ENCODE measurements at regions not wholly inside any gene's neighbourhood (a gene's known extent, or its start where the extent isn't known, plus 50 kb on each side); places are given as distances from the start of the nearest gene placed in this dataset.

DNA sequence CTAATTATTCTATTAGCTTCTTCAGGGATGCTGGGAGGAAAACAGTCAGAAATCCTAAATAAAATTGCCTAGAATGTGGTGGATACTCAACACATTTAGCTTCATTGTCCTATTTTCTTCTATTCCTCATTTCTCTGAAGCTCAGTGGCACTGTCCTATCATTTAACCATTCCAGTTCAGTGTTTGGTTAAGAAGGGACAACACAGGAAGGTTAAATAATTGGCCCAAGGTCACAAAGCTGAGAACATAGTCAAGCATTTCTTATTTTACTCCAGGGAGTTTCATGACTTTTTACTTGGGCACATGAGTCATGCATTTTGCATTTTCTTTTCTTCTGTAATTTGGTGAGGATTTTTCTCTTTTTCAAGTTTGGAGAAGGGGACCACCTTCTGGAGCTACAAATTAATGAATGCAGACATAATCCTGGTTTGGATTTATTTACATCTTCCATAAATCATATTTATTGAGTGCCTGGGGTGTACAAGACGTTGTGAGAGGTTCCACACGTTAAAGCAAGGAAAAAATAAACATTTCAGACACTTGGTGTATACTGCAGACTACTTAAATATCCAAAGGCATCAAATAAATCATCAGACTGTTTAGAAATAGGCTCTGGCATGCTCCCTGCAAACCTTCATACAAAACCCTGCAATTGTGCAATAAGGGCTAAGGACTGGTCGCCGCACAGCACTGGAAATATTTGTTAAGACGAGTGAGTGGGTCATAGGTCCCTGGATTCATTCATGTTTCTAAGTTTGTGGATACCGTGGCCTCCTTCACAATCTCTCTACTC, 263.9 kb downstream of the MAF start:
- no peak overlapping the region for H3K27ac Mint-ChIP-seq
- no peaks in the 10 kb centered on the region; the same call in 1 of the 2 replicates for H3K27me3 Mint-ChIP-seq (ENCODE audit: insufficient read depth)
- TF ChIP-seq, protein P1, sequence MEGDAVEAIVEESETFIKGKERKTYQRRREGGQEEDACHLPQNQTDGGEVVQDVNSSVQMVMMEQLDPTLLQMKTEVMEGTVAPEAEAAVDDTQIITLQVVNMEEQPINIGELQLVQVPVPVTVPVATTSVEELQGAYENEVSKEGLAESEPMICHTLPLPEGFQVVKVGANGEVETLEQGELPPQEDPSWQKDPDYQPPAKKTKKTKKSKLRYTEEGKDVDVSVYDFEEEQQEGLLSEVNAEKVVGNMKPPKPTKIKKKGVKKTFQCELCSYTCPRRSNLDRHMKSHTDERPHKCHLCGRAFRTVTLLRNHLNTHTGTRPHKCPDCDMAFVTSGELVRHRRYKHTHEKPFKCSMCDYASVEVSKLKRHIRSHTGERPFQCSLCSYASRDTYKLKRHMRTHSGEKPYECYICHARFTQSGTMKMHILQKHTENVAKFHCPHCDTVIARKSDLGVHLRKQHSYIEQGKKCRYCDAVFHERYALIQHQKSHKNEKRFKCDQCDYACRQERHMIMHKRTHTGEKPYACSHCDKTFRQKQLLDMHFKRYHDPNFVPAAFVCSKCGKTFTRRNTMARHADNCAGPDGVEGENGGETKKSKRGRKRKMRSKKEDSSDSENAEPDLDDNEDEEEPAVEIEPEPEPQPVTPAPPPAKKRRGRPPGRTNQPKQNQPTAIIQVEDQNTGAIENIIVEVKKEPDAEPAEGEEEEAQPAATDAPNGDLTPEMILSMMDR (IDR thresholded peaks at IDR 0.05): no peak
- DNase-seq: no peak
- no peaks in the 10 kb centered on the region for H3K4me1 Mint-ChIP-seq (ENCODE audit: low read depth)
- H3K36me3 Mint-ChIP-seq (ENCODE audit: low read depth): peaks cover 7% of the 10 kb centered on the region; the same call in 1 of the 2 replicates
- peaks cover 85% of the 10 kb centered on the region for H3K9me3 Mint-ChIP-seq
- no peak overlapping the region for H3K4me3 Mint-ChIP-seq

DNA sequence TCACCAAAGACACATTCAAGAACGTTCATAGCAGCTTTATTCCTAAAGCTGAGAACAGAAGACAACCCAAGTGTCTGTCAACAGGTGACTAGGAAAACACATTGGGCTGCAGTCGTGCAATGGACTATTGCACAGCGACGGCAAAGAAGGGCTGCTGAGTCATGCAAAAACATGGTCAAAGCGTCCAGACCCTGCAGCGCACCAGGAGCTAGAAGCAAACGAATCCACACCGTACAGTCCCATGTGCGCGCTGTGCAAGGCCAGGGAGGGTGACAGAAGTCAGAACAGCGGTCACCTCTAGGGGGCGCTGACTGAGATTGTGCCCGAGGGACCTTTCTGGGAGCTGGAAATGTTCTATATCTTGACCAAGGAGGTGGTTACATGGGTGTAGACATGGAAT, 266.4 kb downstream of the MAF start:
- Mint-ChIP-seq H3K4me1 (ENCODE audit: low read depth) (no peaks in the 10 kb centered on the region), H3K4me3 (no peak overlapping the region), H3K36me3 (ENCODE audit: low read depth) (peaks cover 9% of the 10 kb centered on the region; the same call in 1 of the 2 replicates), H3K9me3 (peaks cover 69% of the 10 kb centered on the region), H3K27ac (no peak overlapping the region), H3K27me3 (ENCODE audit: insufficient read depth) (no peaks in the 10 kb centered on the region; the same call in 1 of the 2 replicates)
- TF ChIP-seq, protein P1 (IDR thresholded peaks at IDR 0.05): no peak
- no peak for DNase-seq

DNA sequence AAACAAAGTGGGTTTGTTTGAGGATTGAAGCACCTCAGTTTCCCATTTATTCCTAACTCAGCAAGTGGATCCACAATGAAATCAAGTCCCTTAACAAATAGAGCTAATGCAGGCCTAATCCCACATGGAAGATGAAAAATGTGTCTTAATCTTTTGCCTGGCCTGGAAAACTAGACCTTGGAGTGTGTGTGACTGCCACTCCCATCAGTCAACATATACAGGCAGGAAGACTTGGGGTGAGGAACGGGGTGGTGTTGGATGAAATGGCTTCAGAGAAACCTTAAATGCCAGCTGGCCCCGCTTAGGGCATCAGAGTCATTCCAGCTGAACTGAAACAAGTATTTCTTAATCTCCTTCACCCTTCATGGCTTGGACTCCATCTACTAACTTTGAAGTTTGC, 269.5 kb downstream of the MAF start:
- H3K4me1 Mint-ChIP-seq (ENCODE audit: low read depth): no peaks in the 10 kb centered on the region
- no peak for DNase-seq
- TF ChIP-seq, protein P1 (IDR thresholded peaks at IDR 0.05): no peak
- peaks cover 43% of the 10 kb centered on the region for H3K9me3 Mint-ChIP-seq
- no peaks in the 10 kb centered on the region; the same call in 1 of the 2 replicates for H3K27me3 Mint-ChIP-seq (ENCODE audit: insufficient read depth)
- no peak overlapping the region for H3K4me3 Mint-ChIP-seq
- peaks cover 9% of the 10 kb centered on the region; the same call in 1 of the 2 replicates for H3K36me3 Mint-ChIP-seq (ENCODE audit: low read depth)
- H3K27ac Mint-ChIP-seq: no peak overlapping the region

DNA sequence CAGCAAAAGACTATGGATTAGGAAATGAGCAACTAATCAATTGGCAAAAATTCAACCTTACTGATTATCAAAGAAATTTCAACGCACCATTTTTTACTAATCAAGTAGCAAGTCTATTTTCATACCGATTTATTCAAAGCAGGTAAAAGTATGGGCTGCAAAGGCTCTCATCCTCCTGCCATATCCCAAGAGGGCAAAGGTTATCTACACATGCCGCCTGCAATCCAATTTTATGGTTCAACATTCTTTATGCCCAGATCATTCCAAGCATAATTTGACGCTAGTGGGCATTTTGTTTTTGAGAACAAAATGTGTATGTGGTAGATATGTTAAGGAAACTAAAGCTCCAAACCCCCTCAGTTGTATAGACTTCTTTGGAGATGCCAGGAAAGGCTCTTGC, 270.6 kb downstream of the MAF start:
- Mint-ChIP-seq H3K9me3 (peaks cover 34% of the 10 kb centered on the region), H3K4me1 (ENCODE audit: low read depth) (no peaks in the 10 kb centered on the region), H3K4me3 (no peak overlapping the region), H3K27ac (no peak overlapping the region), H3K27me3 (ENCODE audit: insufficient read depth) (no peaks in the 10 kb centered on the region; the same call in 1 of the 2 replicates), H3K36me3 (ENCODE audit: low read depth) (peaks cover 9% of the 10 kb centered on the region; the same call in 1 of the 2 replicates)
- TF ChIP-seq, protein P1 (IDR thresholded peaks at IDR 0.05): no peak
- DNase-seq: no peak

DNA sequence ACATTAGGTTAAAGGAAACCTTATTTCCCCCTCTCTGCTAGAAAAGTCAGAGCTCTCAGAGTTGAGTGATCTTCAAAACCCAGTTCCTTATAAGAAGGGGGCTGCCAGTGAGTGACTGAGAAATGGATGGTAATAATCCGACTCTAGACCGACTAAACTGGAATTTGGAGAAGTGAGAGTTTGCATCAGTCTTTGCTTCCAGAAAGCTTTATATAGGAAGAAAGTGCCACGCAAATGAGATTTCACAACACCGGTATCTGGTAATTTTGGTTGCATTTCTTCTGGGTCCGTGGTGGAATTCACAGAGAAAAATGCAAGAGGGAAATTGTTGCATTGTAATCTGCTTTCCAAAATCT, 271.4 kb downstream of the MAF start:
- H3K4me3 Mint-ChIP-seq: no peak overlapping the region
- TF ChIP-seq, protein P1 (IDR thresholded peaks at IDR 0.05): no peak
- no peaks in the 10 kb centered on the region for H3K27me3 Mint-ChIP-seq (ENCODE audit: insufficient read depth)
- no peak overlapping the region for H3K27ac Mint-ChIP-seq
- no peaks in the 10 kb centered on the region for H3K4me1 Mint-ChIP-seq (ENCODE audit: low read depth)
- DNase-seq: no peak
- H3K9me3 Mint-ChIP-seq: peaks cover 29% of the 10 kb centered on the region
- H3K36me3 Mint-ChIP-seq (ENCODE audit: low read depth): 0 out of 2 replicates have a peak, but pooled peaks cover 5% of the 10 kb centered on the region

All from HFFc6 (cell line).